ENCODE measurements at regions not wholly inside any gene's neighbourhood (a gene's known extent, or its start where the extent isn't known, plus 50 kb on each side); places are given as distances from the start of the nearest gene placed in this dataset.

- TF ChIP-seq, protein P1, sequence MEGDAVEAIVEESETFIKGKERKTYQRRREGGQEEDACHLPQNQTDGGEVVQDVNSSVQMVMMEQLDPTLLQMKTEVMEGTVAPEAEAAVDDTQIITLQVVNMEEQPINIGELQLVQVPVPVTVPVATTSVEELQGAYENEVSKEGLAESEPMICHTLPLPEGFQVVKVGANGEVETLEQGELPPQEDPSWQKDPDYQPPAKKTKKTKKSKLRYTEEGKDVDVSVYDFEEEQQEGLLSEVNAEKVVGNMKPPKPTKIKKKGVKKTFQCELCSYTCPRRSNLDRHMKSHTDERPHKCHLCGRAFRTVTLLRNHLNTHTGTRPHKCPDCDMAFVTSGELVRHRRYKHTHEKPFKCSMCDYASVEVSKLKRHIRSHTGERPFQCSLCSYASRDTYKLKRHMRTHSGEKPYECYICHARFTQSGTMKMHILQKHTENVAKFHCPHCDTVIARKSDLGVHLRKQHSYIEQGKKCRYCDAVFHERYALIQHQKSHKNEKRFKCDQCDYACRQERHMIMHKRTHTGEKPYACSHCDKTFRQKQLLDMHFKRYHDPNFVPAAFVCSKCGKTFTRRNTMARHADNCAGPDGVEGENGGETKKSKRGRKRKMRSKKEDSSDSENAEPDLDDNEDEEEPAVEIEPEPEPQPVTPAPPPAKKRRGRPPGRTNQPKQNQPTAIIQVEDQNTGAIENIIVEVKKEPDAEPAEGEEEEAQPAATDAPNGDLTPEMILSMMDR (IDR thresholded peaks at IDR 0.05): no peak
- no peak for TF ChIP-seq POLR2A (IDR thresholded peaks at IDR 0.05)
- H3K27me3 ChIP-seq: no peaks in the 10 kb centered on the region
- no peaks in the 10 kb centered on the region for H3K9me3 ChIP-seq
- intact Hi-C loops (cut with DNase I): loop anchor here in 1 of 2 donors (10.0 kb wide), 1 partner anchor 196 kb away; no protein-coding TSS in a partner anchor
- no peak overlapping the region for H3K27ac ChIP-seq
- no peaks in the 10 kb centered on the region for H3K36me3 ChIP-seq
- no peak overlapping the region for H3K4me3 ChIP-seq
- ATAC-seq: no peak
- DNase-seq: no peak
- no peaks in the 10 kb centered on the region for H3K4me1 ChIP-seq
- 55% methylated on average over 4 of the region's 4 CpGs for WGBS (ENCODE audit: insufficient coverage, low coverage, low lambda C conversion rate, missing lambda C conversion rate)
Measured at GRCh38 chr12:107998863-107999262, 130.2 kb upstream of the WSCD2 start.

DNA sequence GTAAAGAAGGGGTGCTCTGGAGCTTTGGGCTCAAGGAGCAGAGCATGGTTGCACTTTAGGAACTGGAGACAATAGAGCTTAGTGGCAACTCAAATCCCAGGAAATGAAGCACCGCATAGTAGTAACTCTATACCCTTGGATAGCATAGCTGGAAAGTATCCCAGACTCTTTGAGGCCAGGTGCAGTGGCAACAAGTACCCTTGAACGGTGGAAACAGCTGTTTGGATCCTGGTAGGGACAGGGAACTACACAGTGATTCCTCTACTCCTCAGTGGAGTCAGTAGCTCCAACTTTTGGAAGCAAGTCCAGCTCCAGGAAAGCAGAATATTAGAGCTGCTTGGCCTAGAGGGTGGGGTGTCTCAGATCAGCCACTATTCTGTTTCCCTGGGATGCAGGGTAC is 129.0 kb upstream of the WSCD2 start:
- Histone ChIP-seq H3K27ac (no peak overlapping the region), H3K9me3 (no peaks in the 10 kb centered on the region), H3K4me3 (no peak overlapping the region), H3K36me3 (no peaks in the 10 kb centered on the region), H3K4me1 (no peaks in the 10 kb centered on the region), H3K27me3 (no peaks in the 10 kb centered on the region)
- intact Hi-C loops (cut with DNase I): no loop called here
- DNase-seq: no peak
- no peak for ATAC-seq
- no peak for TF ChIP-seq POLR2A (IDR thresholded peaks at IDR 0.05)
- TF ChIP-seq, protein P1 (IDR thresholded peaks at IDR 0.05): no peak
- 40% methylated on average over 1 of the region's 2 CpGs for WGBS (ENCODE audit: insufficient coverage, low coverage, low lambda C conversion rate, missing lambda C conversion rate)

DNA sequence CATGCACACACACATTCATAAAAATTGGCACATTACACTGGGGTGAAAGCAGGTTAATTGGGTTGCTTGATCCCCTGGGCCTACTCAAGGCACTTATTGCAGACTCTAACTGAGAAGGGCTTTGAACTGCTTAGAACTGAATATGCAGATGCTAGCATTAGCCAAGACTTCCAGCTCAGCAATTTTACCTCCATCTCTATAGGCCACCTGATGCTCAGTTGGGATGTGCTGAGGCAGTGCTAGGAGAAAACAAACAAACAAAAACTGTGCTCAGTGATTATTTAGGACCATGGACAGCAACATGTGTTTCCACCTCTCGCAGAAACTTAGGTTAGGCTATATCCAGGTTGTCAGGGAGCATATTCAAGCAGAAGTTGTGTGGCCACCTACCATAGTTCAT is 124.8 kb upstream of the WSCD2 start:
- ATAC-seq (peak in 1 of 4 donors; percentile 29), DNase-seq (no peak)
- H3K4me1 ChIP-seq: no peaks in the 10 kb centered on the region
- H3K27me3 ChIP-seq: no peaks in the 10 kb centered on the region
- intact Hi-C loops (cut with DNase I): no loop called here
- TF ChIP-seq POLR2A (IDR thresholded peaks at IDR 0.05): no peak
- TF ChIP-seq, protein P1 (IDR thresholded peaks at IDR 0.05): no peak
- WGBS (ENCODE audit: insufficient coverage, low coverage, low lambda C conversion rate, missing lambda C conversion rate): 0% methylated on average over 1 of the region's 1 CpG
- H3K27ac ChIP-seq: no peak overlapping the region
- no peak overlapping the region for H3K4me3 ChIP-seq
- H3K36me3 ChIP-seq: no peaks in the 10 kb centered on the region
- H3K9me3 ChIP-seq: no peaks in the 10 kb centered on the region

GRCh38 chr12:108008163-108008905 is 120.8 kb upstream of the WSCD2 start:
- H3K36me3 ChIP-seq: no peaks in the 10 kb centered on the region
- H3K9me3 ChIP-seq: no peaks in the 10 kb centered on the region
- TF ChIP-seq, protein P1 (IDR thresholded peaks at IDR 0.05): no peak
- no peak for TF ChIP-seq POLR2A (IDR thresholded peaks at IDR 0.05)
- DNase-seq (no peak), ATAC-seq (no peak)
- no peak overlapping the region for H3K4me3 ChIP-seq
- H3K27ac ChIP-seq: no peak overlapping the region
- WGBS (ENCODE audit: insufficient coverage, low coverage, low lambda C conversion rate, missing lambda C conversion rate): 60% methylated on average over 2 of the region's 2 CpGs
- H3K4me1 ChIP-seq: no peaks in the 10 kb centered on the region
- intact Hi-C loops (cut with DNase I): no loop called here
- H3K27me3 ChIP-seq: no peaks in the 10 kb centered on the region

All from right lobe of liver (tissue), 6 donors.